22Rv1 (cell line): ENCODE measurements at regions not wholly inside any gene's neighbourhood (a gene's known extent, or its start where the extent isn't known, plus 50 kb on each side); places are given as distances from the start of the nearest gene placed in this dataset.
A peak's percentile ranks its signal among the peaks of the same experiment; 100 is the strongest.
"Not testable (repeated sequence)": the region's sequence is repeated elsewhere in the genome, so short reads cannot be mapped to it uniquely, and the experiment has no call there.

Experiments
- H3K27ac ChIP-seq: fragments of 450-650 bp; 2 replicates; pipeline ENCODE4 v1.5.1; 2017
- ZFX ChIP-seq: fragments of 450-650 bp; IDR thresholded peaks from 2 replicates; pipeline ENCODE4 v1.6.1; 2017; ENCODE audit warnings: antibody characterized with exemption, borderline replicate concordance
- TF ChIP-seq, protein P1 (sequence below): fragments of 450-650 bp; IDR thresholded peaks from 2 replicates; pipeline ENCODE4 v1.5.1; 2017; ENCODE audit warnings: mild to moderate bottlenecking

- H3K27ac ChIP-seq = no peak overlapping the region
- TF ChIP-seq, protein P1, sequence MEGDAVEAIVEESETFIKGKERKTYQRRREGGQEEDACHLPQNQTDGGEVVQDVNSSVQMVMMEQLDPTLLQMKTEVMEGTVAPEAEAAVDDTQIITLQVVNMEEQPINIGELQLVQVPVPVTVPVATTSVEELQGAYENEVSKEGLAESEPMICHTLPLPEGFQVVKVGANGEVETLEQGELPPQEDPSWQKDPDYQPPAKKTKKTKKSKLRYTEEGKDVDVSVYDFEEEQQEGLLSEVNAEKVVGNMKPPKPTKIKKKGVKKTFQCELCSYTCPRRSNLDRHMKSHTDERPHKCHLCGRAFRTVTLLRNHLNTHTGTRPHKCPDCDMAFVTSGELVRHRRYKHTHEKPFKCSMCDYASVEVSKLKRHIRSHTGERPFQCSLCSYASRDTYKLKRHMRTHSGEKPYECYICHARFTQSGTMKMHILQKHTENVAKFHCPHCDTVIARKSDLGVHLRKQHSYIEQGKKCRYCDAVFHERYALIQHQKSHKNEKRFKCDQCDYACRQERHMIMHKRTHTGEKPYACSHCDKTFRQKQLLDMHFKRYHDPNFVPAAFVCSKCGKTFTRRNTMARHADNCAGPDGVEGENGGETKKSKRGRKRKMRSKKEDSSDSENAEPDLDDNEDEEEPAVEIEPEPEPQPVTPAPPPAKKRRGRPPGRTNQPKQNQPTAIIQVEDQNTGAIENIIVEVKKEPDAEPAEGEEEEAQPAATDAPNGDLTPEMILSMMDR = no peak
- no peak for TF ChIP-seq ZFX
Observed at GRCh38 chr4:187666697-187667494, 328.7 kb upstream of the ZFP42 start.

DNA sequence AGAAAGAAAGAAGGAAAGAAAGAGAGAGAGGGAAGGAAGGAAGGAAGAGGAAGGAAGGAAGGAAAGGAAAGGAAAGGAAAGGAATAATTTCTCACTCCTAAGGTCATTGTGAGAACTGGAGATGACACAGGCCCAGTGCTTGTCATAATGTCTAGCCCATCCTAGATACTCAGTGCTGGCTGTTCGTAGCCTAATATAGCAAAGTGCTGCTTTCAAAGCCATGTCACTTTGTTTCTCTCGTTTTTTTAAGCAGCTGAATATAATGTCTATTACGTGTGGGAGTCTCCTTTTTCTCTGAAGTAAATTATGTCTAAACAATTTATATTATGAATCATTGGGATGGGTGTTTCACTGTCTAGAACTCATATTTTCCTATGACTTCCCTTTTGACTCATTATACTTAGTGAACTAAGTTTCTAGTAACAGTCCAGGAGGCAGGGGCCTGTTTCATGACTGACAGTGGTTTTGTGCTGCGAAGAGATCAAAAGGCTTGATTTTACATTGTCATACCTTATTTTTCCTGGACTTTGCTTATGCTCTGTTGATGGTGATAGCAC lies 327.0 kb upstream of the ZFP42 start:
- no peak for TF ChIP-seq ZFX
- TF ChIP-seq, protein P1 = no peak
- no peak overlapping the region for H3K27ac ChIP-seq

DNA sequence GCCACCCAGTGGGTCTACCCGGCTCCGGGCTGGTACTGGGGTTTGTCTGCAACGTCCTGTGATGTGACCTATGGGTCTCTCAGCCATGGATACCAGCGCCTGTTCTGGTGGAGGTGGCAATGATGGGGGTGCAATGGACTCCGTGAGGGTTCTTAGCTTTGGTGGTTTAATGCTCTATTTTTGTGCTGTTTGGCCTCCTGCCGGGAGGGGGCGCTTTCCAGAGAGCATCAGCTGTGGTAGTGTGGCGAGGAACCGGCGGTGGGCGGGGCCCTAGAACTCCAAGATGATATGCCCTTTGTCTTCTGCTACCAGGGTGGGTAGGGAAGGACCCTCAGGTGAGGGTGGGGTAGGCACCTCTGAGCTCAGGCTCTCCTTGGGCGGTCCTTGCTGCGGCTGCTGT lies 324.1 kb upstream of the ZFP42 start:
- TF ChIP-seq, protein P1 = peak; percentile 44

GRCh38 chr4:187671958-187672357 lies 323.6 kb upstream of the ZFP42 start:
- not testable (repeated sequence) for H3K27ac ChIP-seq

More for the DNA sequence above, 324.1 kb upstream of the ZFP42 start:
- H3K27ac ChIP-seq = not testable (repeated sequence)

DNA sequence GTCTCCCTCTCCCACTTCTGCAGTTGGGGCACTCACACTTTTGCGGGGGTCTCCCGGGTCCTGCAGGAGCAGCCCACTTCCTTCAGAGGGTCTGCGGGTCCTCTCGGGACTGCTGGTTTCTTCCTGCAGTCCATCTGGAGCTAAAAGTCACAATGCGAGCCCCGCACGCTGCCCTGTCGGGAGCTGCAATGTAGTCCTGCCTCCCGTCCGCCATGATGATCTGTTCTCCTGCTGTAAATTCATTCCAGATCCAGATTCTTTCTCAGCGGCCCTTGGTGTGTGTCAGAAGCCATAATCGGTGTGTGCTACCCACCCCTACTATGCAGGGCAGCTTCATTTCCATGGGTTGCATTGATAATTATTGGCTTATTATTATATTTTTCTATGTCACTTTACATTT lies 323.0 kb upstream of the ZFP42 start:
- H3K27ac ChIP-seq = not testable (repeated sequence)

- H3K27ac ChIP-seq = no peak overlapping the region
- TF ChIP-seq, protein P1 = no peak
- TF ChIP-seq ZFX = no peak
Observed at GRCh38 chr4:187679450-187679849, 316.1 kb upstream of the ZFP42 start.

DNA sequence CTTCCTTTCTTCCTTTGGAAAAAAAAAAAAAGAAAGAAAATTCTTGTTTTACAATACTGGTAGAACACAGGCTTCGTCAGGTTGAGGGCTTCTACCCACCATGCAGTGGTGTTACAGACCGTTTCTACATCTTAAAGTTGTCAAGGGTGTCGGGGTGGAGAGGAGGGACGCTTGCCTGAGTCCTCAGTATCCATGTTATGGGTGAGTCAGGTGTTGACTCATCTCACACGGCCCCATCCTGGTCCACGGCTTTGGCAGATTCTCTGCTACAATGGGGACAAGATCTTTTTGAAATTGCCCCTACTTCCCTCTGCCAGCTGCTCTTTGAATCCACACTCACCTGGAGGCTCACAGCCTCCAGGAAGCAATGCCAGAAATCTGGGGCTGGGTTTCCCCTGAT lies 310.3 kb upstream of the ZFP42 start:
- no peak for TF ChIP-seq ZFX
- TF ChIP-seq, protein P1 = no peak
- H3K27ac ChIP-seq = no peak overlapping the region

- H3K27ac ChIP-seq = no peak overlapping the region
Observed at GRCh38 chr4:187687697-187688096, 307.9 kb upstream of the ZFP42 start.

More at GRCh38 chr4:187687697-187688096, 307.9 kb upstream of the ZFP42 start:
- TF ChIP-seq, protein P1 = no peak
- no peak for TF ChIP-seq ZFX
